Neural cell (in vitro differentiated cells): ENCODE measurements at regions not wholly inside any gene's neighbourhood (a gene's known extent, or its start where the extent isn't known, plus 50 kb on each side); places are given as distances from the start of the nearest gene placed in this dataset.

Experiments used
- EP300 ChIP-seq: fragments of 450-650 bp; conservative IDR thresholded peaks from 2 replicates; pipeline ENCODE4 v1.6.1; 2014; ENCODE audit warnings: antibody characterized with exemption, mild to moderate bottlenecking, moderate library complexity; ENCODE audit not compliant: poor library complexity, severe bottlenecking
- EZH2 ChIP-seq: fragments of 200-600, 300-800 bp; shearing (Covaris generic), sonication (generic); IDR thresholded peaks from 2 replicates; pipeline ENCODE4 v1.6.1; 2014; ENCODE audit warnings: antibody characterized with exemption, low read length, borderline replicate concordance, mild to moderate bottlenecking; ENCODE audit not compliant: insufficient read depth, poor library complexity, severe bottlenecking
- MXI1 ChIP-seq: fragments of 450-650 bp; conservative IDR thresholded peaks from 2 replicates; pipeline ENCODE4 v1.6.1; 2014; ENCODE audit warnings: antibody characterized with exemption, mild to moderate bottlenecking; ENCODE audit not compliant: poor library complexity, severe bottlenecking
- POLR2AphosphoS5 ChIP-seq: IDR thresholded peaks from 2 replicates; pipeline ENCODE4 v1.6.1; 2012
- RAD21 ChIP-seq: fragments of 450-650 bp; conservative IDR thresholded peaks from 2 replicates; pipeline ENCODE4 v1.6.1; 2014; ENCODE audit warnings: antibody characterized with exemption, mild to moderate bottlenecking, moderate library complexity
- TAF1 ChIP-seq: IDR thresholded peaks from 2 replicates; pipeline ENCODE4 v1.6.1; 2012; ENCODE audit warnings: low read depth
- TF ChIP-seq, protein P1 (sequence below): fragments of 450-650 bp; IDR thresholded peaks from 2 replicates; pipeline ENCODE4 v1.5.1; 2014; ENCODE audit warnings: antibody characterized with exemption, mild to moderate bottlenecking, moderate library complexity; ENCODE audit not compliant: poor library complexity, severe bottlenecking
- TF ChIP-seq, protein P2 (sequence below): IDR thresholded peaks from 2 replicates; pipeline ENCODE4 v1.6.1; 2012; ENCODE audit warnings: borderline replicate concordance

DNA sequence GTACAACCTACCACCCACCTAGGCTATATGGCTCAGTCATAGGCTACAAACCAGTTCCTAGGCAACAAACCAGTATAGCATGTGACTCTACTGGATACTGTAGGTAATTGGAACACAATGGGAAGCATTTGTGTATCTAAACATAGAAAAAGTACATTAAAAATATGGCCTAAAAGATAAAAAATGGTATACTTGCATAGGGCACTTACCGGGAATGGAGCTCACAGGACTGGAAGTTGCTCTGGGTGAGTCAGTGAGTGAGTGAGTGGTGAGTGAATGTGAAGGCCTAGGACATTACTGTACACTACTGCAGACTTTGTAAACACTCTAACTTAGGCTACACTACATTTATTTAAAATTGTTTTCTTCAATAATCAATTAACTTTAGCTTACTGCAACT is 139.2 kb upstream of the RBPJ start:
- TF ChIP-seq, protein P1, sequence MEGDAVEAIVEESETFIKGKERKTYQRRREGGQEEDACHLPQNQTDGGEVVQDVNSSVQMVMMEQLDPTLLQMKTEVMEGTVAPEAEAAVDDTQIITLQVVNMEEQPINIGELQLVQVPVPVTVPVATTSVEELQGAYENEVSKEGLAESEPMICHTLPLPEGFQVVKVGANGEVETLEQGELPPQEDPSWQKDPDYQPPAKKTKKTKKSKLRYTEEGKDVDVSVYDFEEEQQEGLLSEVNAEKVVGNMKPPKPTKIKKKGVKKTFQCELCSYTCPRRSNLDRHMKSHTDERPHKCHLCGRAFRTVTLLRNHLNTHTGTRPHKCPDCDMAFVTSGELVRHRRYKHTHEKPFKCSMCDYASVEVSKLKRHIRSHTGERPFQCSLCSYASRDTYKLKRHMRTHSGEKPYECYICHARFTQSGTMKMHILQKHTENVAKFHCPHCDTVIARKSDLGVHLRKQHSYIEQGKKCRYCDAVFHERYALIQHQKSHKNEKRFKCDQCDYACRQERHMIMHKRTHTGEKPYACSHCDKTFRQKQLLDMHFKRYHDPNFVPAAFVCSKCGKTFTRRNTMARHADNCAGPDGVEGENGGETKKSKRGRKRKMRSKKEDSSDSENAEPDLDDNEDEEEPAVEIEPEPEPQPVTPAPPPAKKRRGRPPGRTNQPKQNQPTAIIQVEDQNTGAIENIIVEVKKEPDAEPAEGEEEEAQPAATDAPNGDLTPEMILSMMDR, result no peak
- TF ChIP-seq MXI1 (no peak), EZH2 (no peak), EP300 (no peak), POLR2AphosphoS5 (no peak), TAF1 (no peak), RAD21 (no peak)
- TF ChIP-seq, protein P2, sequence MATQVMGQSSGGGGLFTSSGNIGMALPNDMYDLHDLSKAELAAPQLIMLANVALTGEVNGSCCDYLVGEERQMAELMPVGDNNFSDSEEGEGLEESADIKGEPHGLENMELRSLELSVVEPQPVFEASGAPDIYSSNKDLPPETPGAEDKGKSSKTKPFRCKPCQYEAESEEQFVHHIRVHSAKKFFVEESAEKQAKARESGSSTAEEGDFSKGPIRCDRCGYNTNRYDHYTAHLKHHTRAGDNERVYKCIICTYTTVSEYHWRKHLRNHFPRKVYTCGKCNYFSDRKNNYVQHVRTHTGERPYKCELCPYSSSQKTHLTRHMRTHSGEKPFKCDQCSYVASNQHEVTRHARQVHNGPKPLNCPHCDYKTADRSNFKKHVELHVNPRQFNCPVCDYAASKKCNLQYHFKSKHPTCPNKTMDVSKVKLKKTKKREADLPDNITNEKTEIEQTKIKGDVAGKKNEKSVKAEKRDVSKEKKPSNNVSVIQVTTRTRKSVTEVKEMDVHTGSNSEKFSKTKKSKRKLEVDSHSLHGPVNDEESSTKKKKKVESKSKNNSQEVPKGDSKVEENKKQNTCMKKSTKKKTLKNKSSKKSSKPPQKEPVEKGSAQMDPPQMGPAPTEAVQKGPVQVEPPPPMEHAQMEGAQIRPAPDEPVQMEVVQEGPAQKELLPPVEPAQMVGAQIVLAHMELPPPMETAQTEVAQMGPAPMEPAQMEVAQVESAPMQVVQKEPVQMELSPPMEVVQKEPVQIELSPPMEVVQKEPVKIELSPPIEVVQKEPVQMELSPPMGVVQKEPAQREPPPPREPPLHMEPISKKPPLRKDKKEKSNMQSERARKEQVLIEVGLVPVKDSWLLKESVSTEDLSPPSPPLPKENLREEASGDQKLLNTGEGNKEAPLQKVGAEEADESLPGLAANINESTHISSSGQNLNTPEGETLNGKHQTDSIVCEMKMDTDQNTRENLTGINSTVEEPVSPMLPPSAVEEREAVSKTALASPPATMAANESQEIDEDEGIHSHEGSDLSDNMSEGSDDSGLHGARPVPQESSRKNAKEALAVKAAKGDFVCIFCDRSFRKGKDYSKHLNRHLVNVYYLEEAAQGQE, result no peak
